ENCODE measurements at regions not wholly inside any gene's neighbourhood (a gene's known extent, or its start where the extent isn't known, plus 50 kb on each side); places are given as distances from the start of the nearest gene placed in this dataset.

GRCh38 chrX:124208660-124209059 is 123.8 kb upstream of the TEX13D start:
- Histone ChIP-seq H3K4me2 (ENCODE audit: low read depth, low read length) (no peak overlapping the region), H2BK15ac (ENCODE audit: low read depth, low read length) (no peak overlapping the region), H2BK5ac (ENCODE audit: low read depth, low read length, poor library complexity, severe bottlenecking) (no peak overlapping the region), H3K27me3 (ENCODE audit: control insufficient read depth, insufficient read depth, low read length) (no peaks in the 10 kb centered on the region), H2AK9ac (replicated peaks; ENCODE audit: low read depth, low read length, poor library complexity) (no peak overlapping the region), H3K9me3 (ENCODE audit: control insufficient read depth, insufficient read depth, low read length) (no peaks in the 10 kb centered on the region), H2AFZ (replicated peaks; ENCODE audit: low read length, poor library complexity) (no peak overlapping the region), H3K36me3 (ENCODE audit: control insufficient read depth, insufficient read depth, low read length) (no peaks in the 10 kb centered on the region), H3K18ac (ENCODE audit: low read depth, low read length) (no peak overlapping the region), H3K4ac (ENCODE audit: low read depth, low read length) (no peak overlapping the region), H3K9me1 (ENCODE audit: insufficient read depth, low read length) (no peaks in the 10 kb centered on the region), H2BK20ac (ENCODE audit: low read depth, low read length) (no peak overlapping the region), H4K5ac (ENCODE audit: low read depth, low read length) (no peak overlapping the region), H3K4me3 (ENCODE audit: insufficient read depth, low read depth, low read length) (no peak overlapping the region), H4K8ac (ENCODE audit: low read depth in 2 of 2, low read length in 2 of 2) (no peak overlapping the region), H2BK120ac (ENCODE audit: low read depth, low read length) (no peak overlapping the region), H3K56ac (ENCODE audit: extremely low read depth, insufficient read depth, low read length) (no peak overlapping the region), H3K27ac (ENCODE audit: insufficient read depth, low read length) (no peak overlapping the region), H4K20me1 (ENCODE audit: insufficient read depth, low read length) (no peaks in the 10 kb centered on the region), H2AK5ac (ENCODE audit: low read depth, low read length) (no peak overlapping the region), H3K9ac (ENCODE audit: low read depth, low read length) (no peak overlapping the region), H3K79me1 (ENCODE audit: low read depth in 1 of 2, low read length in 2 of 2) (no peaks in the 10 kb centered on the region), H3K4me1 (ENCODE audit: control insufficient read depth, insufficient read depth, low read length) (no peaks in the 10 kb centered on the region), H3K23ac (ENCODE audit: low read depth, low read length) (no peak overlapping the region), H4K91ac (ENCODE audit: insufficient read depth, low read depth, low read length) (no peak overlapping the region), H3K14ac (replicated peaks; ENCODE audit: low read depth, low read length) (no peak overlapping the region)
- ATAC-seq (ENCODE audit: low read depth) (no peak), DNase-seq (no peak)
- in situ Hi-C loops (cut with MboI; ENCODE audit: low sequenced_read_pairs), result no loop called here
- CTCF ChIA-PET, result no interaction called here
- POLR2A ChIA-PET (ENCODE audit: unreplicated experiment), result no interaction called here
- dilution Hi-C loops (cut with HindIII; ENCODE audit: low sequenced_read_pairs, unreplicated experiment), result no loop called here
- intact Hi-C loops (cut with micrococcal nuclease), result no loop called here
- WGBS, 2 experiments (ENCODE audit: extremely low coverage in 2 of 2, insufficient read length in 1 of 2), result 29% methylated on average over 1 of the region's 5 CpGs; no CpG with 5 or more reads in 1 of the 2 experiments
- BruUV-seq (replicated peaks), result no TSS peak
- no peak for TF ChIP-seq FOS (IDR thresholded peaks at IDR 0.05; ENCODE audit: low read depth, low read length)
- no peak for TF ChIP-seq ELK1 (IDR thresholded peaks at IDR 0.05; ENCODE audit: borderline replicate concordance, low read depth, low read length)
- TF ChIP-seq CHD1 (IDR thresholded peaks at IDR 0.05; ENCODE audit: low read depth, low read length), result no peak
- no peak for TF ChIP-seq MAFK (IDR thresholded peaks at IDR 0.05; ENCODE audit: low read depth, low read length)
- TF ChIP-seq RCOR1 (IDR thresholded peaks at IDR 0.05; ENCODE audit: insufficient replicate concordance, low read length), result no peak
- no peak for TF ChIP-seq USF2 (IDR thresholded peaks at IDR 0.05; ENCODE audit: low read depth, low read length)
- no peak for TF ChIP-seq SMC3 (IDR thresholded peaks at IDR 0.05; ENCODE audit: low read depth, low read length)
- TF ChIP-seq RAD21 (IDR thresholded peaks at IDR 0.05; ENCODE audit: low read length), result no peak
- no peak for TF ChIP-seq BHLHE40 (IDR thresholded peaks at IDR 0.05; ENCODE audit: low read depth, low read length)
- TF ChIP-seq CTCF (conservative IDR thresholded peaks at IDR 0.05; ENCODE audit: low read depth, low read length), result no peak
- no peak for TF ChIP-seq RFX5 (IDR thresholded peaks at IDR 0.05; ENCODE audit: low read depth, low read length)
- no peak for TF ChIP-seq MAZ (IDR thresholded peaks at IDR 0.05; ENCODE audit: borderline replicate concordance, low read depth, low read length)
- no peak for TF ChIP-seq CEBPB (IDR thresholded peaks at IDR 0.05; ENCODE audit: low read depth, low read length)
- no peak for TF ChIP-seq NFE2L2 (IDR thresholded peaks at IDR 0.05; ENCODE audit: low read depth, low read length)
- TF ChIP-seq POLR2A (IDR thresholded peaks at IDR 0.05; ENCODE audit: low read depth, low read length), result no peak
- no peak for TF ChIP-seq MXI1 (IDR thresholded peaks at IDR 0.05; ENCODE audit: borderline replicate concordance, low read depth, low read length)

Measured in IMR-90 (cell line).